Lower lobe of right lung (tissue), 2 donors: ENCODE measurements at regions not wholly inside any gene's neighbourhood (a gene's known extent, or its start where the extent isn't known, plus 50 kb on each side); places are given as distances from the start of the nearest gene placed in this dataset.
"Not testable (repeated sequence)": the region's sequence is repeated elsewhere in the genome, so short reads cannot be mapped to it uniquely, and the experiment has no call there.

Experiments used
- ATAC-seq, 2 donors: fragments of 200-7000 bp; cut with Tn5 transposase; one replicate each; pipeline ENCODE4 v1.9.1; 2020 to 2022; ENCODE audit warnings: mild to moderate bottlenecking in 2 of 2, moderate library complexity in 2 of 2
- DNase-seq: peaks from one replicate; pipeline ENCODE4 v3.0.0-alpha.2; 2020
- H3K27ac ChIP-seq: fragments of 200-600 bp; one replicate; pipeline ENCODE4 v1.8.0; 2022
- H3K27me3 ChIP-seq: fragments of 200-600 bp; one replicate; pipeline ENCODE4 v1.8.0; 2022; ENCODE audit warnings: low read depth
- H3K36me3 ChIP-seq: fragments of 200-600 bp; one replicate; pipeline ENCODE4 v1.8.0; 2022; ENCODE audit warnings: mild to moderate bottlenecking
- H3K4me1 ChIP-seq: fragments of 200-600 bp; one replicate; pipeline ENCODE4 v1.8.0; 2022
- H3K4me3 ChIP-seq: fragments of 200-600 bp; one replicate; pipeline ENCODE4 v1.8.0; 2022; ENCODE audit warnings: mild to moderate bottlenecking
- H3K9me3 ChIP-seq: fragments of 200-600 bp; one replicate; pipeline ENCODE4 v1.8.0; 2022
- CTCF ChIP-seq: fragments of 200-600 bp; IDR thresholded peaks from one replicate; pipeline ENCODE4 v1.8.0; 2022; ENCODE audit warnings: antibody characterized with exemption, mild to moderate bottlenecking
- intact Hi-C: fragments of 100-400 bp; cut with DNase I; formaldehyde crosslinking; loops from one replicate; pipeline ENCODE4 v1.11.0; 2022
- donor health status: DM: no; HTN: yes; CAD: no; lungs with severe emphysema.

- H3K27ac ChIP-seq, result no peak overlapping the region
- no peak for TF ChIP-seq CTCF
- H3K4me1 ChIP-seq, result no peaks in the 10 kb centered on the region
- intact Hi-C loops, result no loop called here
- H3K4me3 ChIP-seq, result no peak overlapping the region
- no peaks in the 10 kb centered on the region for H3K27me3 ChIP-seq
- H3K9me3 ChIP-seq, result no peaks in the 10 kb centered on the region
- DNase-seq (no peak), ATAC-seq (no peak)
- H3K36me3 ChIP-seq, result no peaks in the 10 kb centered on the region
These were observed 55.0 kb upstream of the PPP1R2C start for GRCh38 chrX:42832764-42833549.

GRCh38 chrX:42833550-42833940 is 55.6 kb upstream of the PPP1R2C start:
- H3K27ac ChIP-seq, H3K4me1 ChIP-seq, intact Hi-C loops, H3K36me3 ChIP-seq, H3K27me3 ChIP-seq, H3K9me3 ChIP-seq, ATAC-seq, DNase-seq, H3K4me3 ChIP-seq: not testable (repeated sequence)

- DNase-seq (no peak), ATAC-seq (no peak)
- H3K27me3 ChIP-seq, result no peaks in the 10 kb centered on the region
- TF ChIP-seq CTCF, result no peak
- H3K4me3 ChIP-seq, result no peak overlapping the region
- no peak overlapping the region for H3K27ac ChIP-seq
- no peaks in the 10 kb centered on the region for H3K36me3 ChIP-seq
- no peaks in the 10 kb centered on the region for H3K4me1 ChIP-seq
- intact Hi-C loops, result no loop called here
- H3K9me3 ChIP-seq, result no peaks in the 10 kb centered on the region
These were observed 59.3 kb upstream of the PPP1R2C start for GRCh38 chrX:42837101-42837726.

- ATAC-seq (no peak), DNase-seq (no peak)
- Histone ChIP-seq H3K9me3 (no peaks in the 10 kb centered on the region), H3K36me3 (no peaks in the 10 kb centered on the region), H3K27ac (no peak overlapping the region), H3K27me3 (no peaks in the 10 kb centered on the region), H3K4me3 (no peak overlapping the region), H3K4me1 (no peaks in the 10 kb centered on the region)
- TF ChIP-seq CTCF, result no peak
- intact Hi-C loops, result no loop called here
These were observed 59.8 kb upstream of the PPP1R2C start for GRCh38 chrX:42837747-42838146.

GRCh38 chrX:42839632-42840031 is 61.7 kb upstream of the PPP1R2C start:
- no peaks in the 10 kb centered on the region for H3K27me3 ChIP-seq
- no peaks in the 10 kb centered on the region for H3K9me3 ChIP-seq
- no peak overlapping the region for H3K27ac ChIP-seq
- H3K36me3 ChIP-seq, result no peaks in the 10 kb centered on the region
- intact Hi-C loops, result no loop called here
- ATAC-seq (no peak), DNase-seq (no peak)
- TF ChIP-seq CTCF, result no peak
- no peak overlapping the region for H3K4me3 ChIP-seq
- H3K4me1 ChIP-seq, result no peaks in the 10 kb centered on the region

GRCh38 chrX:42846741-42847140 is 68.8 kb upstream of the PPP1R2C start:
- intact Hi-C loops, result no loop called here

More at GRCh38 chrX:42846741-42847140, 68.8 kb upstream of the PPP1R2C start:
- no peak for ATAC-seq
- Histone ChIP-seq H3K36me3 (no peaks in the 10 kb centered on the region), H3K27me3 (no peaks in the 10 kb centered on the region), H3K4me3 (no peak overlapping the region), H3K9me3 (no peaks in the 10 kb centered on the region), H3K4me1 (no peaks in the 10 kb centered on the region), H3K27ac (no peak overlapping the region)
- TF ChIP-seq CTCF, result no peak
- no peak for DNase-seq
